GM21360 (cell line): ENCODE measurements at regions not wholly inside any gene's neighbourhood (a gene's known extent, or its start where the extent isn't known, plus 50 kb on each side); places are given as distances from the start of the nearest gene placed in this dataset.
"Not testable (repeated sequence)": the region's sequence is repeated elsewhere in the genome, so short reads cannot be mapped to it uniquely, and the experiment has no call there.

Experiments used
- ATAC-seq: cut with Tn5 transposase; IDR thresholded peaks from one replicate; pipeline ENCODE4 v1.9.1; 2021; ENCODE audit warnings: mild to moderate bottlenecking, moderate library complexity; ENCODE audit not compliant: unreplicated experiment

DNA sequence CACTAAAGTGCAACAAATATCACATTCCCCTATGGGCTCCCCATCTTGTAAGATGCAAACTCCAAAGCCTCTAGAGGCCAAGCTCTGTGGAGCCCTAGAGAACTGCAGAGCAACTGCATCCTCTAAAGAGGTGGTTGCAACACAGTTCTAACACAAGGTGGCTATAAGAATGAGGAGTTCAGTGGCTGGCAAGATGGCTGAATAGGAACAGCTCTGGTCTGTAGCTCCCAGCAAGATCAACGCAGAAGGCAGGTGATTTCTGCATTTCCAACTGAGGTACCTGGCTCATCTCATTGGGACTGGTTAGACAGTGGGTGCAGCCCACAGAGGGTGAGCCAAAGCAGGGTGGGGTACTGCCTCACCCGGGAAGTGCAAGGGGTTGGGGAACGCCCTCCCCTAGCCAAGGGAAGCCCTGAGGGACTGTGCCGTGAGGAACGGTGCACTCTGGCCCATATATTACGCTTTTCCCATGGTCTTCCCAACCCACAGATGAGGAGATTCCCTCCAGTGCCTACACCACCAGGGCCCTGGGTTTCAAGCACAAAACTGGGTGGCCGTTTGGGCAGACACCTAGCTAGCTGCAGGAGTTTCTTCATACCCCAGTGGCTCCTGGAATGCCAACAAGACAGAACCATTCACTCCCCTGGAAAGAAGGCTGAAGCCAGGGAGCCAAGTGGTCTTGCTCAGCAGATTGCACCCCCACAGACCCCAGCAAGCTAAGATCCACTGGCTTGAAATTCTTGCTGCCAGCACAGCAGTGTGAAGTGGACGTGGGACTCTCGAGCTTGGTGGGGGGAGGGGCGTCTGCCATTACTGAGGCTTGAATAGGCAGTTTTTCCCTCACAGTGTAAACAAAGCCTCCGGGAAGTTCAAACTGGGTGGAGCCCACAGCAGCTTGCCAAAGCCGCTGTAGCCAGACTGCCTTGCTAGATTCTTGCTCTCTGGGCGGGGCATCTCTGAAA is 188.6 kb upstream of the EGLN3 start:
- not testable (repeated sequence) for ATAC-seq

DNA sequence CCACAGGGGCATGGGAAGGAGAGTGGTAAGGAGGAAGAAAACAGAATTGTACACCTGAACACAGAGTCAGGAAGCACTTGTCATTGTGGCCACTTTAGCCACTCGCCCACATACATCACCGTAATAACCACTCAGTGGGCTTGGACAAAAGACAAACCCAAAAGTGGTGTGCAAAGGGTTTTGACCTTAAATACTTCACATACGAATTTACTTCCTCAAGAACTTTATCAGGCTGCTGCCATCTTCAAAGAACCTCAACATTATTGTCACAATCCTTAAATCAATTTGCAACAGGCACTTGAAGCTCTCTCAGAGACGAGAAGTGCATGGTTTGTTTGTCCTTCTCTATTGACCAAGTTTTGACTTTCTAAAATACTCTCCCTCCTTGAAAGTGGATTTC is 187.3 kb upstream of the EGLN3 start:
- no peak for ATAC-seq

- no peak for ATAC-seq
Observed at GRCh38 chr14:34137001-34137745, 186.3 kb upstream of the EGLN3 start.

DNA sequence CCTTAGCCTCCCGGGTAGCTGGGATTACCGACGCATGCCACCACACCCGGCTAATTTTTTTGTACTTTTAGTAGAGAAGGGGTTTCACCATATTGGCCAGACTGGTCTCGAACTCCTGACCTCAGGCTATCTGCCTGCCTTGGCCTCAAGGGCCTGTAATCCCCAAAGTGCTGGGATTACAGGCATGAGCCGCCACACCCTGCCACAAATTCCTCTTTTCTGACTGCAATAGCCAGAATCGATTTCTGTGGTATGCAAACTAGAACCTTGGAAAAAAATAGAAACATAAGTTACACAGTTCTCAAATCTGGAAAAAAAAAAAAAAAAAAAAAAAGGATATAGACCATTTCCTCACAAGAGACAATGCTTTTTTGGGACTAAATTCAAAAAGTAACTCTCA is 184.6 kb upstream of the EGLN3 start:
- ATAC-seq = no peak

DNA sequence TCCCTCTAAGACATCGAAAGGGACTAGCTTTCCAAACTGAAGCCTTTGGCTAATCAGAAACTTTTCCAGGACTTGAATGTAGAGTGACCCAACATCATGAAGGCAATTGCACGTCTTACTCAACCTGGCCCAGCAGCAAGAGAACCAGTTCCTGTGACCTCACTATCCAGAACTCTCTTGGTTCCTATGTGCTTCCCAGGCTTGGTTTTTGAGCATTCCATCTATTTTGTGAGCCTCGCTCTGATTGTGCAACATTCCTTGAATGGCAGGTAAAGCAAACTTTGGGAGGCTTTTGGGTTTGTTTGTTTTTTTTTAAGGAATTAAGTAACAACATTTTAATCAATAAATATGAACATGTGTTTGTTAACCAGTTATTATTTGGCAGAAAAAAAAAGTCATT is 183.6 kb upstream of the EGLN3 start:
- no peak for ATAC-seq

- ATAC-seq = no peak
Observed at GRCh38 chr14:34129927-34130552, 179.2 kb upstream of the EGLN3 start.

DNA sequence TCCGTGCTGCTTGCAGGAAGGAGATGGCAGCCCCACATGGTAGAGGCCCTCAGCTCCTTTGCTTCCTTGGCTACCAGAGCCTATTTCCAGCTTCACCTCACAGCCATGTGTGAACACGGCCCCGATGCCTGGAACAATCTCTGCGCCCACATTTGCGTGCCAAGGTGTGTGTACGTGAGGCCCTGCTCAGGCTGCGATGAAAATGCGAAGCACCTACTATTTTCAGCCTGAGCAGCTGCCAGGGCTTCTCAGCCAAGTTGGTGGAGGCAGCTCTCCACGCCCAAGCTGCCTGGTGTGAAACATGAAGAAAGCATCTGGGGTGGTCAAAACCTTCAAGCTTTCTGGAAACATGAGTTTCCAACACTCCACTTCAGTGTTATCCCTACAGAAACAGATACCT is 177.8 kb upstream of the EGLN3 start:
- no peak for ATAC-seq

GRCh38 chr14:34126586-34126985 is 175.7 kb upstream of the EGLN3 start:
- no peak for ATAC-seq

- ATAC-seq = no peak
Observed at GRCh38 chr14:34124585-34124984, 173.7 kb upstream of the EGLN3 start.

GRCh38 chr14:34122650-34123049 is 171.8 kb upstream of the EGLN3 start:
- ATAC-seq = no peak

DNA sequence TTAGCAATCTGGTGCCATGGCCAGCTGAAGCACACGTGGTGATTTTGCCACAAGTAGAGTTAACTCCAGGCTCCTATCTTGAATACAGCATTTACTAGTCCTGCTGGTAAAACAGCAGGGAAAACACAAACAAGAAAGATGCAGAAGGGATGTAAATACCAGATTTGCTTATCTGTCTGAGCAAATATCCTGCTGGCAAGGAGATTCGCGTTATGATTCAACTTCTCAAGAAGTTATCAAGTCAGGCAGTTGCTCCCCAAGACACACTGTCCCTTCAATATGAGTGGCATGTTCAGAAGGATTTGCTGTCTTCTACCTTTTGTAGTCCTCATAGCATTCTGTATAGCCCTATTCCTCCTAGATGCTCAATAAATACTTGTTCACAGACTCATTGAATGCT is 171.2 kb upstream of the EGLN3 start:
- ATAC-seq = no peak

DNA sequence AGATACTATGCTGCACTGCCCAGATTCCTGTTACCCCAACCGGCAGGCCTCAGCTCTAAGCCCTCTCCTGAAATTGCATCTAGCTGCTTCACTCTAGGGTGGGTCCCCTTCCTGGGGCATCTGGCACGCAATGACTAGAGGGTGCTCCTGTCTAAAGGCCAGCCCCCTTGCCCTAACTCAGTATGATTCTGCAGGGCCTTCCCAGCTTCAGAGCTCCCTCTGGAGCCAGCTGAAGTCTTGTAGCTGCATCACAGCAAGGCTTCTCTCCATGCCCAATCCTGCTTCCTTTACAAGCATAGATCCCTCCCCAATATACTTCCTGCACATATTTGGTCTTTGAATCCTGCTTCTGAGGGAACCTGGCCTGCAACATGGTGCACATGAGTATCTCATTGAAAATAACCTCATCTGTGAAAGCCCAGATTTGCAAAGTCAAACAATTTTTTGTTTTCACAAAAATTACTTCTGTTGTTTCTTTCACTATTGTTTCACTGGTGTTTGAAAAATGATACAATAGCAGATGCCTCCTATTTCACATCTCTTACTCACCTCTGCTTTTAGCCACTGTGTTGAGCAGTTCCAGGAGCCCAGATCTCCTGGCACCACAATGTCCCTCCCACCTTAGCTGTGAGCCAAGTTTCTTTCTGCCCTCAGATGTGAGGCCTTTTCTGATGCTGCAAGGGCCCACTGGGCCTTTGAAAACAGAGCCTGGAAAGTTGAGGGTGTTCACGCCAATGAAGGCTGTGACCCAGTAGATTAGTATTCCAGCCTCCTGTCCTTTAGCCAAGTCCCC is 169.5 kb upstream of the EGLN3 start:
- no peak for ATAC-seq

- ATAC-seq = no peak
Observed at GRCh38 chr14:34119107-34119858, 168.4 kb upstream of the EGLN3 start.

GRCh38 chr14:34113991-34114390 is 163.1 kb upstream of the EGLN3 start:
- ATAC-seq = no peak

- ATAC-seq = no peak
Observed at GRCh38 chr14:34113005-34113511, 162.2 kb upstream of the EGLN3 start.

DNA sequence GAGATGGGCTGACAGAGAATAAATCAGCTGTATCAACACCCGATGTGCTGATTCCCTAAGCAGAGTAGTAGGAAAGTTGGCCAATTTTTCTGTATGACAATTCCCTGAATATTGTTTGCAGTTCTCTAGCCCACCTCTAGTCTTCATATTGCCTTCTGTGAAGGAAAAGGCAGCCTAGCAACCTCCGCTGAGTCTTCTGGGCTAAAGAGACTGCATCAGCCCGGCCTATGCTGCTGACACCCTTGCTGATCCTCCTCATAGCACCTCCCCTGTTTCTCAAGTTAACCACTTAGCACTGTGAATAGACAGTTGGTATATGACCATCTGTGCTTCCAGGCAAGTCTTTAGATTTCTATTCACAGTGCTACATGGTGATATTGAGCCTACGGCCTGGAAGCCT is 161.1 kb upstream of the EGLN3 start:
- ATAC-seq = no peak

- ATAC-seq = no peak
Observed at GRCh38 chr14:34111505-34111904, 160.6 kb upstream of the EGLN3 start.

DNA sequence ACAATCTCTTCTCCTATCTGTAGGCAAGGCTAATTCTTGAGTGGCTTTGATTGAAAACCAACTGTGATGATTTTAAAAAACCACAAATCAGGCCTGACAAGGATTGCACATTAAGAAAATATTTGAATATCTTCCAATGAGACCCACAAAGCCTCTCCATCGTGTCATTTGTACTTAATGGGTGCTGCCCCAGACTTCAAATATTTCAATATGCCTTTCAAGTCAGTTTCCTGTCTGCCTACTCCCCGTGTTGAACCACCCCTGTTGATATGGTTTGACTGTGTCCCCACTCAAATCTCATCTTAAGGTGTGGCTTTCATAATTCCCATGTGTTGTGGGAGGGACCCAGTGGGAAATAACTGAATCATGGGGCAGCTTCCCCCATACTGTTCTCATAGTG is 159.7 kb upstream of the EGLN3 start:
- ATAC-seq = no peak

DNA sequence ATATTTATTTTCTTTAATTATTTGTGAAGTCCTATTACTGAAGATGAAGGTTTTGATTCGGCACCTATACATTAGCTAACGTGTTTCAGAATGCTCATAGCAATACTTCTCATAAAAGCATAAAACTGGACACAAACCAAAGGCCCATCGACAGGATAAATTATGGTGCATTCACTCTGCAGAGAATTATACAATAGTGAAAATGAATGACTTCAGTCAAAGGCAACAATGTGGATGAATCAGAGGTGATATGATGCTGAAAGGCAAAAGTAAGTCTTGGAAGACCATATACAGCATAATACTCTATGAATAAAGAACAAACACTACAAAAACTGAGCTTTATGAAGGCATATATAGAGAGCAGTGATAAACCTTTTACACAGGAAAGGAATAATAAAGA is 156.6 kb upstream of the EGLN3 start:
- ATAC-seq = no peak

- no peak for ATAC-seq
Observed at GRCh38 chr14:34106310-34106709, 155.4 kb upstream of the EGLN3 start.
